Karpas-422 (cell line): ENCODE measurements at regions not wholly inside any gene's neighbourhood (a gene's known extent, or its start where the extent isn't known, plus 50 kb on each side); places are given as distances from the start of the nearest gene placed in this dataset.

Experiments used
- DNase-seq: peaks from one replicate; pipeline ENCODE4 v3.0.0-alpha.2; 2015
- H2AFZ ChIP-seq: fragments of 200-600 bp; sonication (generic); 2 replicates; pipeline ENCODE4 v1.6.1; 2014; ENCODE audit warnings: antibody characterized with exemption, low read length, mixed read lengths
- H3K27ac ChIP-seq: fragments of 200-600 bp; sonication (generic); 2 replicates; pipeline ENCODE4 v1.5.1; 2014; ENCODE audit warnings: mild to moderate bottlenecking, low read length, moderate library complexity
- H3K27me3 ChIP-seq: fragments of 200-600 bp; sonication (generic); 2 replicates; pipeline ENCODE4 v1.6.1; 2014; ENCODE audit warnings: low read length, mixed read lengths
- H3K36me3 ChIP-seq: fragments of 200-600 bp; sonication (generic); 2 replicates; pipeline ENCODE4 v1.6.1; 2014; ENCODE audit warnings: low read length, mixed read lengths; ENCODE audit not compliant: insufficient read depth
- H3K4me1 ChIP-seq: fragments of 200-600 bp; sonication (generic); 2 replicates; pipeline ENCODE4 v1.6.1; 2014; ENCODE audit warnings: mild to moderate bottlenecking, low read length, mixed read lengths
- H3K4me2 ChIP-seq: fragments of 200-600 bp; sonication (generic); 2 replicates; pipeline ENCODE4 v1.6.1; 2014; ENCODE audit warnings: low read length, low read depth, mild to moderate bottlenecking; ENCODE audit not compliant: poor library complexity, severe bottlenecking
- H3K4me3 ChIP-seq: fragments of 200-600 bp; sonication (generic); 2 replicates; pipeline ENCODE4 v1.5.1; 2014; ENCODE audit warnings: mild to moderate bottlenecking, antibody characterized with exemption, low read length, mixed read lengths
- H3K79me2 ChIP-seq: fragments of 200-600 bp; sonication (generic); 2 replicates; pipeline ENCODE4 v1.6.1; 2014; ENCODE audit warnings: mild to moderate bottlenecking, low read length, mixed read lengths
- H3K9ac ChIP-seq: fragments of 200-600 bp; sonication (generic); 2 replicates; pipeline ENCODE4 v1.6.0; 2014; ENCODE audit warnings: low read length
- H3K9me2 ChIP-seq: fragments of 200-600 bp; sonication (generic), shearing (Covaris generic); replicated peaks from 2 replicates; pipeline ENCODE4 v1.6.0; 2014; ENCODE audit warnings: mild to moderate bottlenecking, low read length, moderate library complexity; ENCODE audit not compliant: insufficient read depth
- H3K9me3 ChIP-seq: fragments of 300-700, 200-600 bp; sonication (generic); 2 replicates; pipeline ENCODE4 v1.6.1; 2014; ENCODE audit warnings: low read length, mixed read lengths
- H4K20me1 ChIP-seq: fragments of 200-600 bp; sonication (generic); 2 replicates; pipeline ENCODE4 v1.6.1; 2014; ENCODE audit warnings: mild to moderate bottlenecking, antibody characterized with exemption, low read length, low read depth; ENCODE audit not compliant: insufficient read depth

DNA sequence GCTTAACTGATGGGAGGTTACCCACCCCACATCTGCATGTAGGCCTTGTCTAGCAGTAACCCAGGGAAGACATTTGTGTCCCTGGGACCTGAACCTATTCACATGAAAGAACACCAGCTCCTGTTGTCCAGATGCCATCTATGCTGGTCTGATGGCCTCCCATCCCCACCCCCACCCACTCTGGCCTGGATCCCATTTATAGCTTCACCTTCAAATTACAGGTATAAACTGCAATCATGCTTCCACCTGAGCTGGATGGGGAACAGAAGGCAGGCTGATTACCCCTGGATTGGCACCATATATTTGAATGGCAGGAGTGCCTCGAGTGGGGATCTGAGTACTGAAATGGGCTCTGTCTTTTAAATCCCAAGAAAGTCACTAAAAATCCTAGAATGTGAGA, 312.7 kb upstream of the USP24 start:
- Histone ChIP-seq H4K20me1 (no peaks in the 10 kb centered on the region), H3K27me3 (no peaks in the 10 kb centered on the region), H3K27ac (no peak overlapping the region), H3K9me2 (no peaks in the 10 kb centered on the region), H3K4me3 (no peak overlapping the region), H3K9me3 (no peaks in the 10 kb centered on the region), H3K79me2 (no peaks in the 10 kb centered on the region), H3K4me1 (no peaks in the 10 kb centered on the region), H3K9ac (no peak overlapping the region), H3K36me3 (no peaks in the 10 kb centered on the region), H2AFZ (no peak overlapping the region), H3K4me2 (no peak overlapping the region)
- no peak for DNase-seq

DNA sequence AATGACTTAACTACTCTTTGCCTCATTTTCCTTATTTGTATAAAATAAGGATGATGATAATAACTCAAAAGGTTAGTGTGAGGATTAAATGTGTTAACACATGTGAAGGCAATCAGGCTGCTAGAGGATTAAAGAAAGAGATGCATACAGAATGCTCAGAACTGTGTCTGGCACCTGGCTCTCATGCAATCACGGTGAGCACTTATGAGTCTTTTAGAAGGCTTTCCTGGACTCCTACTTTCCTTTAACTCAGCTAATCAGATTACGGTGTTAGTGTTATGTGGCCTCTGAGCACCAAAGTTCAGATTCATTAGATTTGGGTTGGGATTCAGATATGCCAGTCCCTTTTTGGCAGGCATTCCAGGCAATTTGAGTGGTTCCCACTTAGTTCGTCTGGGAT, 311.6 kb upstream of the USP24 start:
- Histone ChIP-seq H2AFZ (no peak overlapping the region), H3K4me2 (no peak overlapping the region), H3K27ac (no peak overlapping the region), H4K20me1 (no peaks in the 10 kb centered on the region), H3K9ac (no peak overlapping the region), H3K9me2 (no peaks in the 10 kb centered on the region), H3K79me2 (no peaks in the 10 kb centered on the region), H3K9me3 (no peaks in the 10 kb centered on the region), H3K36me3 (no peaks in the 10 kb centered on the region), H3K27me3 (no peaks in the 10 kb centered on the region), H3K4me1 (no peaks in the 10 kb centered on the region), H3K4me3 (no peak overlapping the region)
- no peak for DNase-seq

DNA sequence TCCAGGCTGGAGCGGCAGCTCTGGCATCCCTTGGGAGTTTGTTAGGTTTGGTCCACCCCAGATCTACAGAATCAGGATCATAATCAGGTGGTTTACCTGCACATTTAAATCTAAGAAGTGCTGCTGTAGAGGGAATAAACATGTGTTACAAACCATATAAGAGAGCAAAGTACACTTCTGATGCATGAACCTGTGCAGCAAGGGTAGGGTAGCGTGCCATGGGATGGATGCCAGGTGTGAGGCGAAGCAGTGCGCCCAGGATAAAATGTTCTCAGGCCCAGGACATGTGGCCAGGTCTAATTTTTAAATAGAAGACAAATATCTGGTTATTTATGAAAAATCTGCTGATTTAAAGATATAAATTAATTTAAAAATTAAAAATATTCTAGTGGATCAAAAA, 308.8 kb upstream of the USP24 start:
- Histone ChIP-seq H3K4me2 (no peak overlapping the region), H3K4me3 (no peak overlapping the region), H3K9me3 (no peaks in the 10 kb centered on the region), H3K27ac (no peak overlapping the region), H3K9ac (no peak overlapping the region), H3K27me3 (no peaks in the 10 kb centered on the region), H2AFZ (no peak overlapping the region), H3K4me1 (no peaks in the 10 kb centered on the region), H3K79me2 (no peaks in the 10 kb centered on the region), H4K20me1 (no peaks in the 10 kb centered on the region), H3K9me2 (no peaks in the 10 kb centered on the region), H3K36me3 (no peaks in the 10 kb centered on the region)
- no peak for DNase-seq

DNA sequence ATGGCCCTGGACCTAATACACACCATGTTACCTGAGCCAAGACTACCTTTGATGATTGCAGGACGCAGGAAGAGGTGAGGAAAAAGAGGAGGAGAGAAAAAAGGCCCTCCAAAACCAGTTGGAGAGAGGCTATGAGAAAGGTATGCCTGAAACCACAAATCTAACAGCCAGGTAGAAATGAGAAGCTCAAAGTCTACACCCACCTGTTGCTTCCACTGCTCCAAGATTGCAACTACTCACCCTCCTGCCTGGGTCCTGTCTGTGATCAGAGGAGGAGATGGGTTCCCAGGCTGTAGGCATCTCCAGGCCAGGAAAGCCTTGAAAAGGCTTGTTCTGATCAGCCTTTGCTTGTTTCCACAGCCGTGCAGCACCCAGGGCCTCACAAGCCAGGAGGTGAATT, 307.8 kb upstream of the USP24 start:
- Histone ChIP-seq H3K9me3 (no peaks in the 10 kb centered on the region), H3K79me2 (no peaks in the 10 kb centered on the region), H4K20me1 (no peaks in the 10 kb centered on the region), H3K36me3 (no peaks in the 10 kb centered on the region), H3K4me3 (no peak overlapping the region), H3K27me3 (no peaks in the 10 kb centered on the region), H3K4me2 (no peak overlapping the region), H3K9me2 (no peaks in the 10 kb centered on the region), H2AFZ (no peak overlapping the region), H3K27ac (no peak overlapping the region), H3K9ac (no peak overlapping the region), H3K4me1 (no peaks in the 10 kb centered on the region)
- DNase-seq: no peak

DNA sequence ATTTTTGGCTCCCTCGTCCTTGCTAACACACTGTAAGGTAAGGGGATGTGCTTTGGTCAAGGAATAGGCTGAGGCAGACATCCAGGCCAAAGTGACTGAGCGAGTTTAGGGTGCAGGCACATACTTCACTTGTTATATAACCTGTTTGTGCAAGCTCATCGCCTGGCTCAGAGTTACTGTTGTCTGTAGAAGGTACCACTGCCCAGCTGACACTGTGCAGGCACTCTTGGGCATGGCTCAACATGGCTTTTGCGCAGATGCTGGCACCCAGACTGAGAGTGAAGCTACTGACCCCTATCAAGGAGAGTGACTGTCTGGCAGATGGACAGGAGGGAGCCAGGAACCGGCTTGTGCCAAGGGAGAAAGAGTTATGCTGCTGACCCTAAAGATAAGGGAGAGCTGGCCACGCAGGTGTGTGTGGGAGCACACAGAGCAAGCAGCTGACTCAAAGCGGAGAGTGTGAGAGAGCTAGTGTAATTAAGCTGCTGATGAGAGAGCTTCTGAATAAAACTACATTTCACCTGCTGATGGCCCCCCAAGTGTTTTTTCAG, 307.3 kb upstream of the USP24 start:
- Histone ChIP-seq H2AFZ (no peak overlapping the region), H3K79me2 (no peaks in the 10 kb centered on the region), H3K4me2 (no peak overlapping the region), H3K9me3 (no peaks in the 10 kb centered on the region), H3K27ac (no peak overlapping the region), H3K27me3 (no peaks in the 10 kb centered on the region), H3K4me3 (no peak overlapping the region), H3K9ac (no peak overlapping the region), H3K4me1 (no peaks in the 10 kb centered on the region), H4K20me1 (no peaks in the 10 kb centered on the region), H3K9me2 (no peaks in the 10 kb centered on the region), H3K36me3 (no peaks in the 10 kb centered on the region)
- DNase-seq: no peak

DNA sequence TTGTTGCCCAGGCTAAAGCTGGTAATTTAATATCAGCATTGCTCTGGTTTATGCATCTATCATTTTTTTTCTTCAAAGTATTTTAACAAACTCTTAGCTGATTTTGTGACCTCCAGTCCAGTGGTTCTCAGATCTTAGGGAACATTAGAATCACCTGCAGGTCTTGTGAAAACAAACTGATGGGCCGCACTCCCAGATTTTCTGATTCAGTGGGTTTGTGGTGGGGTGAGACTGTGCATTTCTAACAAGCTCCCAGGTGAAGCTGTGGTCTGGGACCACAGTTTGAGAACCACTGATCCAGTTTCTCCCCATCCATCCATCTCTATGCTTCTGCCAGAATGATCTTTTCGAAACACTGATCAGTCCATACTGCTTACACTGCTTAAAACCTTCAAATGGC, 305.7 kb upstream of the USP24 start:
- Histone ChIP-seq H3K79me2 (no peaks in the 10 kb centered on the region), H3K27ac (no peak overlapping the region), H3K4me1 (no peaks in the 10 kb centered on the region), H3K36me3 (no peaks in the 10 kb centered on the region), H4K20me1 (no peaks in the 10 kb centered on the region), H3K4me2 (no peak overlapping the region), H3K9ac (no peak overlapping the region), H3K9me2 (no peaks in the 10 kb centered on the region), H3K9me3 (no peaks in the 10 kb centered on the region), H3K4me3 (no peak overlapping the region), H3K27me3 (no peaks in the 10 kb centered on the region), H2AFZ (no peak overlapping the region)
- DNase-seq: no peak

DNA sequence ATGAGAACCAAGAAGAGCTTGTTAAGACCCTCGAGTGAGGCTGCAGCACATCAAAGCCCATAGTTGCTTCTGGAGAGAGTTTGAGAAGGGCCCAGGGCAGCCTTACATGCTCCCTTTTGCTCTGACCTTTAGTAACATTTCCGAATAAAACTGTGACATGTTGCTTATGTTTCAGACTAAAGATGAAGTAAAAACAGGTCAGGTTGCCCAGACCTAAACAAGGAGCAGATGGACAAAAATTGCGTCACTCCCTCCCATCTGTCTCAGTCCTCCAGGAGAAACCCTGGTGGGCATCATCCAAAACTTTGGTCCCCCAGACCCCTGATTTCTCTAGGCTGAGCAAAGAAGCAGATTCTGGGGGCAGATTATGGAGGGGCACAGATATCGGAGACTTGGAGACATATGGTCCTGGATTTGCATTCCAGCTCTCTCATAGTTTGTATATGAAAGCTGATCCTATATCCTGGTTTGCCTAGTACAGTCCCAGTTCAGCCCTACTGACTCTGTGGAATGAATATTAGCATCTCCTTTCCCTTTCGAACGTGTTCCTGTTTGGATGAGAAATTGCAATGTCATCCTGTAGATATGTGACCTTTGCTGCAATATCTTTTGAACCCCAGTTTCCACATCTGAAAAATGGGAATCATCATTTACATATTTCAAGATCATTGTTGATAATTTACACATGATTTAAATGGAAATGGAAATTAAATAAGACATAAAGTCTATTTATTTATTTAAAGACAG, 304.9 kb upstream of the USP24 start:
- no peak overlapping the region for H3K9ac ChIP-seq
- H3K4me3 ChIP-seq: no peak overlapping the region
- H3K27me3 ChIP-seq: no peaks in the 10 kb centered on the region
- H3K9me2 ChIP-seq: no peaks in the 10 kb centered on the region
- H4K20me1 ChIP-seq: no peaks in the 10 kb centered on the region
- H3K4me1 ChIP-seq: no peaks in the 10 kb centered on the region
- H3K9me3 ChIP-seq: no peaks in the 10 kb centered on the region
- H2AFZ ChIP-seq: no peak overlapping the region
- no peak for DNase-seq
- H3K79me2 ChIP-seq: no peaks in the 10 kb centered on the region
- H3K27ac ChIP-seq: no peak overlapping the region
- no peak overlapping the region for H3K4me2 ChIP-seq
- no peaks in the 10 kb centered on the region for H3K36me3 ChIP-seq

DNA sequence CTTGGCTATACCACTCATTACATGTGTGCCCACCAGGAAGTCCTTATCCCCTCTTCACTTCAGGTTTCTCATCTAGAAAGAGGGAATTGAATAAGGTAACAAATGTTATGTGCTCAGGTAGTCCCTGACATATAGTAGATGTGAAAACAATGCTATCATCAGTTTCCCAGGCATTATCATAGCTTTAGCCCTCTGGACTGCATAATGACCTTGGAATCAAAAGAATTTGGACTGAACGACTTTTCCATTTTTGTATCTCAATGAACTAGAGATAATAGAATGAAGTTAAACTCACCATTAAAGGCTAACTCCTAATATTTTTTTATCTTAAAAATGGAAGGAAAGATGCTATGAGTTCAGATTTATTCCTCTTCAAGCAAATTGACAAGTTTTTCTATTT, 304.1 kb upstream of the USP24 start:
- no peak for DNase-seq
- Histone ChIP-seq H3K27me3 (no peaks in the 10 kb centered on the region), H3K4me1 (no peaks in the 10 kb centered on the region), H3K9ac (no peak overlapping the region), H3K9me3 (no peaks in the 10 kb centered on the region), H3K79me2 (no peaks in the 10 kb centered on the region), H4K20me1 (no peaks in the 10 kb centered on the region), H3K36me3 (no peaks in the 10 kb centered on the region), H3K4me2 (no peak overlapping the region), H2AFZ (no peak overlapping the region), H3K27ac (no peak overlapping the region), H3K9me2 (no peaks in the 10 kb centered on the region), H3K4me3 (no peak overlapping the region)
